ENCODE measurements at regions not wholly inside any gene's neighbourhood (a gene's known extent, or its start where the extent isn't known, plus 50 kb on each side); places are given as distances from the start of the nearest gene placed in this dataset.

DNA sequence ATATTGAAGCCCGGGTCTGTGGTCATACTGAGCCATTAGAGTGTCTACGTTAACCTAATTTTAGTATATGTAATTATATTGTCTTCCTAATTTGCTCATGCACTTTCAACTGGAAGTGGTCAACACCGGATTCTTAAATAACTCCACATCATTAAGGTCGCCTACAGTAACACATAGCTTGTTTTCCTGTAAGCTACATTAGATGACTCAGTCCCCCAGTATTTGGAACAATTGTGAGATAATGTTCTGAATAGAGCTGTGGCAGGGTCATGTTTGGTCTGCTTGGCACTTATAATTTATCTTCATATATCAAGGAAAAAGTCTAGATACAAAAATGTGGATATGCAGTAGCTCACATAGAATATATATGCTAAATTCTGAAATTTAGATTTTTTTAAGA is 486.2 kb downstream of the IGSF11 start (continued):
- no peak for TF ChIP-seq RUNX1 (IDR thresholded peaks at IDR 0.05; ENCODE audit: low read depth)
- TF ChIP-seq TAF1 (IDR thresholded peaks at IDR 0.05; ENCODE audit: control insufficient read depth, extremely low read depth, insufficient read depth, low read length, severe bottlenecking), result no peak
- no peak for TF ChIP-seq CBFB (CRISPR knock-in tag; IDR thresholded peaks at IDR 0.05)
- TF ChIP-seq NCOA6 (IDR thresholded peaks at IDR 0.05), result no peak

DNA sequence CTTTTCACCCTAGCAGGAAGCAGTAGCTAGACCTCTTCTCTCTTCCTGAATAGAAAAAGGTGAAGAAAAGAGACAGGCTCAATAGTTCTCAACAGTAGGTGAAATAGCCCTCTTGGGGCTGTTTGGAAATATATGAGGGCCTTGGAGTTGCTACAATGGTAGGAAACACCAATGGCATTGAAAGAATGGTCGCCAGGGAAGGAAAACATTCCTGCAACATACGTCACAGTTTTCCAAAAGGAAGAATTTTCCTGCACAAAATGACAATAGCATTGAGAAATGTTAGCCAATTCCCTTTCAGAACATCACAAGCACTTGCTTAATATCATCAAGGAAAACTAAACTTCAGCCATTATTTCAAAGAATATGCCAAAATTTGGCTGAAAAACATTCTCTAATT is 484.5 kb downstream of the IGSF11 start:
- intact Hi-C loops (cut with micrococcal nuclease), result no loop called here
- no peaks in the 10 kb centered on the region for H3K9me1 ChIP-seq (ENCODE audit: control insufficient read depth, insufficient read depth, low read length)
- ChIA-PET POLR2A (no interaction called here), CTCF (ENCODE audit: low intra/inter-chr PET ratio) (no interaction called here)
- no peak overlapping the region for H3K9ac ChIP-seq (ENCODE audit: insufficient read depth in 1 of 2, low read depth in 2 of 2, low read length in 2 of 2)
- no peak overlapping the region for H3K4me2 ChIP-seq (ENCODE audit: insufficient read depth, low read length)
- H2AFZ ChIP-seq (ENCODE audit: low read depth, low read length), result no peak overlapping the region
- no peaks in the 10 kb centered on the region for H3K9me3 ChIP-seq (replicated peaks; ENCODE audit: control insufficient read depth, insufficient read depth, low read depth, low read length)
- no TSS peak for BruUV-seq (replicated peaks)
- 33% methylated on average over 1 of the region's 2 CpGs for WGBS (ENCODE audit: insufficient coverage, low coverage, missing lambda C conversion rate)
- FAIRE-seq, result no peak
- no peaks in the 10 kb centered on the region for H4K20me1 ChIP-seq (replicated peaks; ENCODE audit: control insufficient read depth, insufficient read depth, low read length)
- in situ Hi-C loops (cut with MboI), result no loop called here
- no peaks in the 10 kb centered on the region for H3K79me2 ChIP-seq (ENCODE audit: control insufficient read depth, insufficient read depth, low read length)
- DNase-seq (ENCODE audit: extremely low read depth in 1 of 4, low spot score in 3 of 4), result no peak
- no peak for ATAC-seq
- no peaks in the 10 kb centered on the region for H3K4me1 ChIP-seq (replicated peaks in 1 of 2; ENCODE audit: control insufficient read depth in 2 of 2, insufficient read depth in 2 of 2, low read length in 2 of 2)
- H3K4me3 ChIP-seq, result no peak overlapping the region
- TF ChIP-seq U2AF2 (optimal IDR thresholded peaks at IDR 0.05; ENCODE audit: low read depth, low read length) (no peak), CBX1 (IDR thresholded peaks at IDR 0.05; ENCODE audit: low read depth) (no peak), RFX5 (IDR thresholded peaks at IDR 0.05; ENCODE audit: low read depth, low read length) (no peak), KDM1A (IDR thresholded peaks at IDR 0.05) (no peak)
- no peaks in the 10 kb centered on the region for H3K27me3 ChIP-seq (ENCODE audit: control insufficient read depth in 2 of 2, insufficient read depth in 2 of 2, low read length in 2 of 2)
- H3K36me3 ChIP-seq (ENCODE audit: control insufficient read depth, insufficient read depth, low read length), result no peaks in the 10 kb centered on the region
- no peak overlapping the region for H3K27ac ChIP-seq (ENCODE audit: extremely low read depth, low read depth, low read length)

All from K562 (cell line).